ENCODE measurements at regions not wholly inside any gene's neighbourhood (a gene's known extent, or its start where the extent isn't known, plus 50 kb on each side); places are given as distances from the start of the nearest gene placed in this dataset.

DNA sequence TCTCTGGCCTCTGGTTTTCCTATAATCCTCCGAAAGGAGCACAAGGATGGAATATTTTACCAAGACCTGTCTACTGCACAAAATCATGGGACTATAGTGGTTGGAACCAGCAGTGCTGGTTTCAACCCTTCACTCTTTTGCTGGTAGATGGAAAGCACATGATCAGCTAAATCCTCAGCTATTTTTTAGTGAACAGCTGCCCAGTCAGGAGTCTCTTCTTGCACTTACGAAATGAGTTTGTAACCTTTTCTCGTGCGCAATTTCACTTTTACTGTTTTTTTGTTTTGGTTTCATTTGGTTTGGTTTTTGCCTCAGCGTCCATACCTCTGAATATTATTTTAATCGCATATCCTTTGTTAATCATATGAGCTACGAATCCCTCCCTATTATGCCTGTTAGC lies 418.5 kb upstream of the CPEB2 start:
- no peak for DNase-seq

- no peak for DNase-seq
Measured at GRCh38 chr4:14592950-14593349, 409.3 kb upstream of the CPEB2 start.

GRCh38 chr4:14596028-14596427 lies 406.3 kb upstream of the CPEB2 start:
- DNase-seq: no peak

DNA sequence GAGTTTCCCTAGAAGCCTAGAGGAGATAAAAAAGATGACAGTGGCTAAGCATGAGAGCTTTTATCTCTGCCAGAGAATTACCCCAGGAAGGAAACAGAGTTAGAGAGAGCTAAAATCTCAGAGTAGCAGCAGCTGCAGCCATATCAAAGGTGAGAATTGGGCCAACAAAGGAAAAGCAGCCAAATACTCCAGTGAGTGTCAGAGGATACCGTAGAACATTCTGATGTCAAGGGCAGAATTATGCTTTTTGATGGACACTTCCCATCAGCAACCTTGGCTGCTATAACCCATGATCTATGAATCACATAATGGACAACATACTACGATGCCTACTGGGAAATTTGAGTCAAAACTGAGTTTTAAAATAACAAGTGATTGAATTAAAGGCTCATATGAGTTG lies 405.8 kb upstream of the CPEB2 start:
- no peak for DNase-seq

GRCh38 chr4:14596904-14597303 lies 405.4 kb upstream of the CPEB2 start:
- no peak for DNase-seq

GRCh38 chr4:14602206-14602605 lies 400.1 kb upstream of the CPEB2 start:
- DNase-seq: no peak

GRCh38 chr4:14607001-14607400 lies 395.3 kb upstream of the CPEB2 start:
- no peak for DNase-seq

- DNase-seq: no peak
Measured at GRCh38 chr4:14607578-14607977, 394.7 kb upstream of the CPEB2 start.

DNA sequence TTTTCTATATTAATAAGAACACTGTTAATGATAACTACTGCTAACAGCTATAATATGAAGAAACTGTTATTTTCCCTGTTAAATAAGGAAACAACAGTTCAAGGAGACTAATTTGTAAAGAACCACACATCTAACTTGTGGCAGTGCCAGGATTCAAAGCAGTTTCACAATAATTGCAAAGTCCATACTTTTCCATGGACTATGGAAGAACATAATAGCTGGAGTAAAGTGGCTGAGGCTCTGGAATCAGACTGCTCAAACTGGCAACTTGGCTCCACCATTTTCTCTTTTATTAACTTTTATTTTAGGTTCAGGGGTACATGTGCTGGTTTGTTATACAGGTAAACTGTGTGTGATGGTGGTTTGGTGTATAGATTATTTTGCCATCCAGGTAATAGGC lies 393.7 kb upstream of the CPEB2 start:
- DNase-seq: no peak

GRCh38 chr4:14614840-14615239 lies 387.4 kb upstream of the CPEB2 start:
- no peak for DNase-seq

DNA sequence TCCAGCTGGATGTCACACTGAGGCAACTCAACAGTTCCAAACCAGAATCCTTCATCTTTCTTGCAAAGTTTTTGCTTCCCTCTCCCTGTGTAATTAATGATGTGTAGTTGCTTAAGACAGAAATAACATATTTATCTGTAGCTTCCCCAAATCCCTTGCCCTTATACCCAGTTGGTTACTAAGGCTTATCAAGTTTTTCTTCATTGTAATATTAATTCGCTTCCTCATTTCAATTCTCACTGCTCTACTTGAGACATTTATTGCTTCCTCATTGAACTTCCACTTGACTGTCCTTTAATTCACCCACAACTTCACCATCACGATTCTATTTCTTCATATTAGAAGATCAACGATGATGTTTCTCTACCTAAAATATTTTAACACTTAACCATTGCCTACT lies 386.6 kb upstream of the CPEB2 start:
- no peak for DNase-seq

- no peak for DNase-seq
Measured at GRCh38 chr4:14620567-14621141, 381.6 kb upstream of the CPEB2 start.

- DNase-seq: no peak
Measured at GRCh38 chr4:14621731-14622463, 380.4 kb upstream of the CPEB2 start.

DNA sequence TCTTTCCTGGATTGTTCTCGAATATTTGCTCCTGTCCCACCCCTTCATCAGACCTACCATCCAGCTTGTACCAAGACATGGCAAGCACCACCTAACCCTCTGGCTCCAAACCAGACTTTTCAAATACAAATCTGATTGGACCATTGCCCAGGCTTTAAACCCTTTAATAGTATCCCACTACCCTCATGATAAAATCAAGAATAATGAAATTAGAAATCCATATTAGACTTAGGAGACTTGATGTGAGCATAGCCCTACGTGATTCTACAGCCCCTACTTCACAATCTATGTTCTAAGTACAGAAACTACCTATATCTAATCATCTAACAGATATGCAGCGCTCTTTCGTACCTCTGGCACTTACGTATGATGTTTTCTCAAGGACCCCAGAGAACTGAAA lies 375.2 kb upstream of the CPEB2 start:
- no peak for DNase-seq

GRCh38 chr4:14631806-14632440 lies 370.4 kb upstream of the CPEB2 start:
- no peak for DNase-seq

DNA sequence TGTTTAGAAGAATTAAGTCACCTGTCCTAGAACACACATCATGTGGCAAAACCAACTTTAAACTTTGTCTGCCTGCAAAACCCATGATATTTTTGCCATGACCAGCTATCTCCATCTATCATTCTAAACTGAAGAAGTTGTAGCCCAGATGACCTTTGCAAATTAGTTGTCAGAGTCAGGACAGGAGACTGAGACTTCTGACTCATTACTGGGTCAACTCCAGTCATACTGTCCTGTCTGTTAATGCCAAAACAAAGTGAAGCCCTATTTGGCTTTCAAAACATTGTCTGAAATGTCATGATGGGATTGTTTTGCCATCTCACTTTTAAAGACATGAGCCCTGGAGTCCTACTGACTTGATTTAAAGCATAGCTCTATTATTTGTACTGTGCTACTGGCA lies 365.7 kb upstream of the CPEB2 start:
- DNase-seq: no peak

GRCh38 chr4:14640476-14640875 lies 361.8 kb upstream of the CPEB2 start:
- no peak for DNase-seq

GRCh38 chr4:14641871-14642270 lies 360.4 kb upstream of the CPEB2 start:
- no peak for DNase-seq

GRCh38 chr4:14644580-14645282 lies 357.6 kb upstream of the CPEB2 start:
- no peak for DNase-seq

DNA sequence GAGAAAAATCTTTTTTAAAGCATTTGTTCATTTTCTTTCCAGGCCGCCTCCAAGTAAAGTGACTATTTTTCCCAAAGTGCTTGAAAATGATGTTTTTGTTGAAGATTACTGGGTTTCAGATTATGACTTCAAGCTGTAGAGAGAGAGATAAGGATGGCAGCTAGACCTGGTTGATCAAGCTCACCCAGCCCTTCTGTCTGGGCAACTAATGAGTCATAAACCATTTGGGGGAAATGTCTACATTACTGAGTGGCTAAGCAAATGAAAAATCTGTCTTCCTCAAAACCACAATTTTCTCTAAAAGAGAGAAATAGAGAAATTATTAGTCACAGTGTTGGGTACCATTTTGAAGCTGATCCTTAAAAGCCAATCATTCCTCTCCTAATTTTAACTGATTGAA lies 355.4 kb upstream of the CPEB2 start:
- no peak for DNase-seq

DNA sequence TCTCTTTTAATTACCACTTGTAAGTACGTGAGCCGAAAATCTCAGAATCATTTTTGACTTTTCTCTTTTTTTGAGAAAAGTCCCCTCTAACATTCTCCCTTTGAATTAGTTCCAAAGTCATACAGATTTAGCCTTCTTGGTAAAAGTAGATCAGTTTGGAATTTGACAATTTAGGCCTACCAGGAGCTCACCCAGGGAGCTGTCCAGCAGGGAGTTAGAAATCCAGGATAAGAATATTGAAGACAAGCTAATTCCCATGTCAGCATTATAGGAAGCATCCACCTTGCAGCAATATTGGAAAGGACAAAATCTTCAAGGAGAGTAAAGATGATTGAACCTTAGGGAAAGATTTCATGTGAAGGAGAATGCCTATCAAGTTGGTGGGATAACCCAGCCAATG lies 352.2 kb upstream of the CPEB2 start:
- DNase-seq: no peak

DNA sequence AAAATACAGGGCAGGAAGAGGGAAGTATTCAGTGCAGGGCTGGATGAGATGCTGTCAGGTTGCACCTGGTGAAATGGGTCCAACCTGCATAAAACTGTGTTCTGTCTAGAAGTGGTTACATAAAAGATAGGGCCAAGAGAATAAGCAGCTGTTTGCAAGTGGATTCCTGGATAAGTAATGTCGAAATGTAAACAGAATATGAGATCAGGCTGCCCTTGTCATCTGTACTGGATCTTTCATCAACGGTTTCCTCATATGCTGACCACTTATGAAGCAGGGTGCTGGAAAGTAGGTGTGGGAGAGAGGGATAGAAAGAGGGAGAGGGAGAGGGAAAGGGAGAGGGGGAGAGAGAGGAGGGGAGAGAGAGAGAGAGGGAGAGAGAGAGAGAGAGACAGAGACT lies 349.8 kb upstream of the CPEB2 start:
- no peak for DNase-seq

DNA sequence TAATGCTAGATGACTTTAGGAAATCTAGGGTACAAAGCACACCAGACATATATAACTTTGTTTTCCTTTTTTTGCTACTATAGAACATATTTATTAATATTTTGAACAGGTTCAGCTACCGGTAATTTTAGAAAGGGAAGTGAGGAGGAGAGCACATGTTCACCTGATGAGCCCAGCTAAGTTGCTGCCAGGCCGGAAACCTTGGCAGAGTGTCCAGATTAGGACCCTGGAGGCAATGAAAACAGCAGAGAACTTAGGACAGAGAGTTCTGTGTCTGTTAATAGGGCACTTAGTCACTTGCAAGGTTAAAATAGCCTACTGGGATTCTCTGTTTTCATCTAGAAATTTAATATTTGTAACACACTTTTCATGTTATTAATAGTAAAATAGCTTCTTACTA lies 348.9 kb upstream of the CPEB2 start:
- DNase-seq: no peak

GRCh38 chr4:14659286-14659685 lies 343.0 kb upstream of the CPEB2 start:
- DNase-seq: no peak
